ENCODE measurements at regions not wholly inside any gene's neighbourhood (a gene's known extent, or its start where the extent isn't known, plus 50 kb on each side); places are given as distances from the start of the nearest gene placed in this dataset.
"Not testable (repeated sequence)": the region's sequence is repeated elsewhere in the genome, so short reads cannot be mapped to it uniquely, and the experiment has no call there.

- DNase-seq: no peak
These were observed 151.8 kb upstream of the DPH6 start for GRCh38 chr15:35697549-35698299.

GRCh38 chr15:35698331-35698730 lies 152.4 kb upstream of the DPH6 start:
- no peak for DNase-seq

GRCh38 chr15:35698966-35699575 lies 153.1 kb upstream of the DPH6 start:
- no peak for DNase-seq

GRCh38 chr15:35700091-35700593 lies 154.2 kb upstream of the DPH6 start:
- DNase-seq: not testable (repeated sequence)

- no peak for DNase-seq
These were observed 155.6 kb upstream of the DPH6 start for GRCh38 chr15:35701402-35702046.

GRCh38 chr15:35702946-35703495 lies 157.1 kb upstream of the DPH6 start:
- no peak for DNase-seq

GRCh38 chr15:35705030-35705883 lies 159.3 kb upstream of the DPH6 start:
- no peak for DNase-seq

- peak in 1 of 2 donors; percentile 22 for DNase-seq
These were observed 160.1 kb upstream of the DPH6 start for GRCh38 chr15:35705884-35706585.

GRCh38 chr15:35712956-35713355 lies 167.0 kb upstream of the DPH6 start:
- no peak for DNase-seq

- no peak for DNase-seq
These were observed 167.8 kb upstream of the DPH6 start for GRCh38 chr15:35713733-35714132.

- no peak for DNase-seq
These were observed 171.8 kb upstream of the DPH6 start for GRCh38 chr15:35717721-35718120.

GRCh38 chr15:35720019-35720418 lies 174.1 kb upstream of the DPH6 start:
- no peak for DNase-seq

- no peak for DNase-seq
These were observed 175.0 kb upstream of the DPH6 start for GRCh38 chr15:35720984-35721383.

- no peak for DNase-seq
These were observed 175.8 kb upstream of the DPH6 start for GRCh38 chr15:35721751-35722150.

GRCh38 chr15:35722501-35722900 lies 176.5 kb upstream of the DPH6 start:
- no peak for DNase-seq

GRCh38 chr15:35723120-35723847 lies 177.3 kb upstream of the DPH6 start:
- DNase-seq: no peak

GRCh38 chr15:35723852-35724251 lies 177.9 kb upstream of the DPH6 start:
- DNase-seq: no peak

- no peak for DNase-seq
These were observed 178.7 kb upstream of the DPH6 start for GRCh38 chr15:35724626-35725025.

- no peak for DNase-seq
These were observed 179.4 kb upstream of the DPH6 start for GRCh38 chr15:35725353-35725752.

GRCh38 chr15:35727627-35728026 lies 181.7 kb upstream of the DPH6 start:
- no peak for DNase-seq

GRCh38 chr15:35728219-35728940 lies 182.4 kb upstream of the DPH6 start:
- no peak for DNase-seq
